ENCODE measurements at regions not wholly inside any gene's neighbourhood (a gene's known extent, or its start where the extent isn't known, plus 50 kb on each side); places are given as distances from the start of the nearest gene placed in this dataset.

- Histone ChIP-seq H3K27ac (peak overlapping the region; percentile 39), H3K4me1 (peaks cover 19% of the 10 kb centered on the region), H3K4me3 (no peak overlapping the region), H3K27me3 (no peaks in the 10 kb centered on the region), H3K36me3 (0 out of 2 replicates have a peak, but pooled peaks cover 2% of the 10 kb centered on the region), H3K9me3 (replicated peaks) (peaks cover 5% of the 10 kb centered on the region; the same call in 1 of the 2 replicates)
- peak; percentile 56 to 78 for DNase-seq
Observed at GRCh38 chr7:22934473-22935065, 79.4 kb downstream of the HYCC1 start.

- peaks cover 19% of the 10 kb centered on the region for H3K4me1 ChIP-seq
- H3K27me3 ChIP-seq = no peaks in the 10 kb centered on the region
- H3K27ac ChIP-seq = peak overlapping the region; percentile 39
- no peak overlapping the region for H3K4me3 ChIP-seq
- H3K36me3 ChIP-seq = 0 out of 2 replicates have a peak, but pooled peaks cover 2% of the 10 kb centered on the region
- no peak for DNase-seq
- H3K9me3 ChIP-seq (replicated peaks) = peaks cover 5% of the 10 kb centered on the region; the same call in 1 of the 2 replicates
Observed at GRCh38 chr7:22934023-22934422, 79.9 kb downstream of the HYCC1 start.

GRCh38 chr7:22932896-22933295 lies 81.0 kb downstream of the HYCC1 start:
- Histone ChIP-seq H3K27ac (no peak overlapping the region), H3K36me3 (0 out of 2 replicates have a peak, but pooled peaks cover 2% of the 10 kb centered on the region), H3K4me3 (no peak overlapping the region), H3K27me3 (no peaks in the 10 kb centered on the region), H3K4me1 (peaks cover 19% of the 10 kb centered on the region), H3K9me3 (replicated peaks) (peaks cover 5% of the 10 kb centered on the region; the same call in 1 of the 2 replicates)
- no peak for DNase-seq

DNA sequence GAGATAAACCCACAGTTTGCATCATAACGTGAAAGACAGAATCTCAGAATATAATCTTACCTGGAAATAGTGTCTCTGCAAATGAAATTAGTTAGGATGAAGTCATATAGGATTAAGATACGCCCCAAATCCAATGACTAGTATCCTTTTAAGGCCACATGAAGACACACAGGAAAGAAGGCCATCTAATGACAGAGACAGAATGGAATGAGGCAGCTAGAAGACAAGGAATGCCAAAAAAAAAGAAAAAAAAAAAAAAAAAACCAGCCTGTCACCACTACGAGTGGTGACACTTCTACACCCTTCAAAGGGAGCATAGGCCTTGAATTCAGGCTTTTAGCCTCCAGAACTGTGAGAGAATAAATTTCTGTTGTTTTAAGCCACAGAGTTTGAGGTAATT lies 82.9 kb downstream of the HYCC1 start:
- Histone ChIP-seq H3K4me3 (no peak overlapping the region), H3K36me3 (0 out of 2 replicates have a peak, but pooled peaks cover 2% of the 10 kb centered on the region), H3K4me1 (peaks cover 19% of the 10 kb centered on the region), H3K9me3 (replicated peaks) (peaks cover 5% of the 10 kb centered on the region; the same call in 1 of the 2 replicates), H3K27ac (no peak overlapping the region), H3K27me3 (no peaks in the 10 kb centered on the region)
- no peak for DNase-seq

GRCh38 chr7:22922307-22922706 lies 91.6 kb downstream of the HYCC1 start:
- Histone ChIP-seq H3K4me1 (no peaks in the 10 kb centered on the region; the same call in 1 of the 2 replicates), H3K9me3 (replicated peaks) (no peaks in the 10 kb centered on the region; the same call in none of the 2 replicates), H3K36me3 (no peaks in the 10 kb centered on the region), H3K27me3 (no peaks in the 10 kb centered on the region), H3K4me3 (no peak overlapping the region), H3K27ac (no peak overlapping the region)
- no peak for DNase-seq

GRCh38 chr7:22921386-22922086 lies 92.4 kb downstream of the HYCC1 start:
- Histone ChIP-seq H3K36me3 (no peaks in the 10 kb centered on the region), H3K9me3 (replicated peaks) (no peaks in the 10 kb centered on the region; the same call in none of the 2 replicates), H3K27me3 (no peaks in the 10 kb centered on the region), H3K4me1 (no peaks in the 10 kb centered on the region; the same call in 1 of the 2 replicates), H3K4me3 (no peak overlapping the region), H3K27ac (no peak overlapping the region)
- no peak for DNase-seq

- Histone ChIP-seq H3K4me1 (no peaks in the 10 kb centered on the region; the same call in 1 of the 2 replicates), H3K9me3 (replicated peaks) (no peaks in the 10 kb centered on the region; the same call in none of the 2 replicates), H3K27ac (no peak overlapping the region), H3K4me3 (no peak overlapping the region), H3K27me3 (no peaks in the 10 kb centered on the region), H3K36me3 (no peaks in the 10 kb centered on the region)
- peak; percentile 18 to 37 for DNase-seq
Observed at GRCh38 chr7:22920672-22921071, 93.3 kb downstream of the HYCC1 start.

- Histone ChIP-seq H3K9me3 (replicated peaks) (no peaks in the 10 kb centered on the region), H3K27ac (no peak overlapping the region), H3K27me3 (no peaks in the 10 kb centered on the region), H3K36me3 (no peaks in the 10 kb centered on the region), H3K4me3 (no peak overlapping the region), H3K4me1 (no peaks in the 10 kb centered on the region)
- DNase-seq = no peak
Observed at GRCh38 chr7:22913158-22913557, 90.5 kb upstream of the TOMM7 start.

- no peaks in the 10 kb centered on the region for H3K4me1 ChIP-seq
- no peak overlapping the region for H3K4me3 ChIP-seq
- no peaks in the 10 kb centered on the region for H3K9me3 ChIP-seq (replicated peaks)
- H3K27ac ChIP-seq = no peak overlapping the region
- no peaks in the 10 kb centered on the region for H3K27me3 ChIP-seq
- no peaks in the 10 kb centered on the region for H3K36me3 ChIP-seq
- no peak for DNase-seq
Observed at GRCh38 chr7:22911889-22912288, 89.2 kb upstream of the TOMM7 start.

GRCh38 chr7:22909917-22910316 lies 87.3 kb upstream of the TOMM7 start:
- Histone ChIP-seq H3K4me3 (no peak overlapping the region), H3K4me1 (no peaks in the 10 kb centered on the region), H3K27ac (no peak overlapping the region), H3K36me3 (no peaks in the 10 kb centered on the region), H3K9me3 (replicated peaks) (no peaks in the 10 kb centered on the region), H3K27me3 (no peaks in the 10 kb centered on the region)
- DNase-seq = no peak

DNA sequence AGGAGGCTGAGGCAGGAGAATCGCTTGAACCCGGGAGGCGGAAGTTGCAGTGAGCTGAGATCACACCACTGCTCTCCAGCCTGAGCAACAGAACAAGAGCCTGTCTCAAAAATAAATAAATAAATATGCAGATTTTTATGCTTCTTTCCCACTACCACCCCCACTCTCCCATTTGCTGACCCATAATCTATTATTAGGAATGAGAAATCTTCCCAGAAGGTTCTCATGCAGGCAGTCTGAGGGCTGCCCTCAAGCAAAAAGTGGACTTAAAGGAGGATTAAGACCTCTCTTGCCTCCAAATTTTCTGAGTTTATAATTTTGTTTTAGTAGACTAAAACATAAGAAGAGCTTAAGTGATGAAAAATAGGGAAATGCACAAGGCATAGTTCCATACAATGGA lies 85.2 kb upstream of the TOMM7 start:
- H3K27me3 ChIP-seq = no peaks in the 10 kb centered on the region
- no peaks in the 10 kb centered on the region for H3K4me1 ChIP-seq
- no peaks in the 10 kb centered on the region for H3K9me3 ChIP-seq (replicated peaks)
- no peaks in the 10 kb centered on the region for H3K36me3 ChIP-seq
- no peak for DNase-seq
- no peak overlapping the region for H3K4me3 ChIP-seq
- H3K27ac ChIP-seq = no peak overlapping the region

DNA sequence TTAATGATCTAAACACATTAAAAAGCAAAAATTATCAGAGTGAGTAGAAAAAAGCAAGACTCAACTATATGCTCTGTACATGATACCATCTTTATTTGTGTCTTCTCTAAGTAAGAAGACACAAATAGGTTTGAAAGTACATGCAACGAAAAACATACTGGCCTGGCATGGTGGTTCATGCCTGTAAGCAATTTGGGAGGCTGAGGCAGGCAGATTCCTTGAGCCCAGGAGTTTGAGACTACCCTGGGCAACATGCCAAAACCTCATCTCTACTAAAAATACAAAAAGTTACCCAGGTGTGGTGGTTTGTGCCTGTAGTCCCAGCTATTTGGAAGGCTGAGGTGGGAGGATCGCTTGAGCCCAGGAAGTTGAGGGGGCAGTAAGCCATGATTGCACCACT lies 78.1 kb upstream of the TOMM7 start:
- no peak for DNase-seq
- Histone ChIP-seq H3K4me1 (no peaks in the 10 kb centered on the region), H3K36me3 (no peaks in the 10 kb centered on the region), H3K9me3 (replicated peaks) (no peaks in the 10 kb centered on the region), H3K27me3 (no peaks in the 10 kb centered on the region), H3K4me3 (no peak overlapping the region), H3K27ac (no peak overlapping the region)

GRCh38 chr7:22900101-22900500 lies 77.5 kb upstream of the TOMM7 start:
- H3K9me3 ChIP-seq (replicated peaks) = no peaks in the 10 kb centered on the region
- H3K4me1 ChIP-seq = no peaks in the 10 kb centered on the region
- H3K27me3 ChIP-seq = no peaks in the 10 kb centered on the region
- no peak overlapping the region for H3K4me3 ChIP-seq
- H3K27ac ChIP-seq = no peak overlapping the region
- no peak for DNase-seq
- no peaks in the 10 kb centered on the region for H3K36me3 ChIP-seq

- Histone ChIP-seq H3K4me1 (no peaks in the 10 kb centered on the region), H3K27ac (no peak overlapping the region), H3K4me3 (no peak overlapping the region), H3K9me3 (replicated peaks) (no peaks in the 10 kb centered on the region), H3K27me3 (peaks cover 3% of the 10 kb centered on the region; the same call in 1 of the 2 replicates), H3K36me3 (no peaks in the 10 kb centered on the region)
- DNase-seq = no peak
Observed at GRCh38 chr7:22896917-22897316, 74.3 kb upstream of the TOMM7 start.

DNA sequence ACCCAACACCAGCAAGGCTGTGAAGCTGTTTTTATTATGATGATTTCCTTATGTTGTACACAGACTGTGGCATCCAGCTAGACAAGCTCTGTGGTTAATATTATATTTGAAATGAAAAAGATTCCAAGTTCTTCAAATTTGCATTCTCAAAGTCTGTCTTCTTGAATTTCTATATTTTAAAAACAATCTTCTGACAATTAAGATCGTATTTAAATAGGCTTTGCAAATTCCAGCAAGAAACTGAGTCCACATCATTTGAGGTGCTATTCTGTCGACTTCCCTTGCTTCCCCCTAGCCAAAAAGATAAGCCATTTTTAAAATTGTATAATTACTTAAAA lies 73.1 kb upstream of the TOMM7 start:
- Histone ChIP-seq H3K4me3 (no peak overlapping the region), H3K36me3 (no peaks in the 10 kb centered on the region), H3K27ac (no peak overlapping the region), H3K4me1 (no peaks in the 10 kb centered on the region), H3K27me3 (peaks cover 3% of the 10 kb centered on the region; the same call in 1 of the 2 replicates), H3K9me3 (replicated peaks) (no peaks in the 10 kb centered on the region)
- no peak for DNase-seq

Data from SJCRH30 (cell line).